Endothelial cell of umbilical vein (primary cell): ENCODE measurements at regions not wholly inside any gene's neighbourhood (a gene's known extent, or its start where the extent isn't known, plus 50 kb on each side); places are given as distances from the start of the nearest gene placed in this dataset.

Experiments
- BruUV-seq: library from RNA; stranded (reverse); fragments of 400-500 nt; replicated peaks from 2 replicates; lab custom pipeline; 2021; lab: Mats Ljungman, UMichigan
- CTCF ChIA-PET: fragments of 300-600, 350-600 bp; sonication (Branson Sonifier 250); formaldehyde crosslinking; loops from one replicate; lab custom pipeline; 2021; ENCODE audit warnings: antibody characterized with exemption, inconsistent platforms; lab: Charles Lee
- POLR2A ChIA-PET: fragments of 300-600, 350-600 bp; sonication (Branson Sonifier 250); formaldehyde crosslinking; loops from one replicate; lab custom pipeline; 2021; ENCODE audit warnings: antibody characterized with exemption, inconsistent platforms; lab: Charles Lee
- DNase-seq: peaks from one replicate; pipeline ENCODE4 v3.0.0-alpha.2; 2011; ENCODE audit warnings: low read depth, low spot score
- FAIRE-seq: peaks from 2 replicates; lab custom pipeline; 2011; peaks lifted over from hg19 to GRCh38; lab: Jason Lieb, UNC
- H2AFZ ChIP-seq: 2 replicates; pipeline ENCODE4 v1.6.0; 2012; ENCODE audit warnings: low read depth, low read length, control low read depth, inconsistent platforms
- H3K27ac ChIP-seq: 2 replicates; pipeline ENCODE4 v1.5.1; 2011; ENCODE audit warnings: low read depth, mild to moderate bottlenecking, control low read depth, low read length, moderate library complexity; ENCODE audit not compliant: insufficient read depth
- H3K27me3 ChIP-seq, 2 experiments: 2 replicates each; pipeline versions ENCODE4 v1.6.0 to v1.6.1; 2011; ENCODE audit warnings: low read length in 2 of 2, mixed read lengths in 1 of 2; ENCODE audit not compliant: control insufficient read depth in 2 of 2, insufficient read depth in 2 of 2
- H3K36me3 ChIP-seq, 2 experiments: 2 replicates in 1 of 2; 3 replicates in 1 of 2; pipeline ENCODE4 v1.5.1; 2011; ENCODE audit warnings: low read length in 2 of 2, mild to moderate bottlenecking in 1 of 2, moderate library complexity in 1 of 2; ENCODE audit not compliant: control insufficient read depth in 2 of 2, insufficient read depth in 2 of 2; ENCODE audit errors: extremely low read depth in 1 of 2
- H3K4me1 ChIP-seq: 3 replicates; pipeline ENCODE4 v1.5.1; 2011; ENCODE audit warnings: mild to moderate bottlenecking, low read length; ENCODE audit not compliant: control insufficient read depth, insufficient read depth; ENCODE audit errors: extremely low read depth
- H3K4me2 ChIP-seq: 2 replicates; pipeline ENCODE4 v1.6.1; 2011; ENCODE audit warnings: low read length, control low read depth, mixed read lengths; ENCODE audit not compliant: insufficient read depth
- H3K4me3 ChIP-seq, 3 experiments: fragments of 200-600 bp in 1 of 3; sonication (generic), shearing (Covaris generic) in 1 of 3; replicated peaks in 1 of 3; 2 replicates each; pipeline ENCODE4 v1.5.1; 2011 to 2016; ENCODE audit warnings: control low read depth in 3 of 3, low read length in 3 of 3, mild to moderate bottlenecking in 2 of 3, inconsistent platforms in 1 of 3, low read depth in 1 of 3, moderate library complexity in 1 of 3; ENCODE audit not compliant: insufficient read depth in 1 of 3
- H3K79me2 ChIP-seq: 2 replicates; pipeline ENCODE4 v1.6.0; 2012; ENCODE audit warnings: low read length, inconsistent platforms; ENCODE audit not compliant: control insufficient read depth, insufficient read depth
- H3K9ac ChIP-seq: replicated peaks from 2 replicates; pipeline ENCODE3; 2011; ENCODE audit warnings: low read length, control low read depth; ENCODE audit not compliant: insufficient read depth; ENCODE audit errors: extremely low read depth
- H3K9me1 ChIP-seq: replicated peaks from 3 replicates; pipeline ENCODE4 v1.6.0; 2011; ENCODE audit warnings: mild to moderate bottlenecking, low read length; ENCODE audit not compliant: control insufficient read depth, insufficient read depth; ENCODE audit errors: extremely low read depth
- H3K9me3 ChIP-seq: replicated peaks from 2 replicates; pipeline ENCODE4 v1.5.1; 2012; ENCODE audit warnings: low read length, inconsistent platforms; ENCODE audit not compliant: control insufficient read depth, insufficient read depth
- H4K20me1 ChIP-seq: replicated peaks from 2 replicates; pipeline ENCODE3; 2011; ENCODE audit warnings: mild to moderate bottlenecking, low read length; ENCODE audit not compliant: control insufficient read depth, insufficient read depth; ENCODE audit errors: extremely low read depth
- CTCF ChIP-seq, 2 donors: IDR thresholded peaks; 1 replicate in 1 of 2; 2 replicates in 1 of 2; pipeline ENCODE4 v1.5.1; 2011; ENCODE audit warnings: low read length in 2 of 2, mild to moderate bottlenecking in 2 of 2, moderate library complexity in 2 of 2, control low read depth in 1 of 2, inconsistent platforms in 1 of 2, low read depth in 1 of 2; ENCODE audit not compliant: insufficient read depth in 1 of 2; ENCODE audit errors: extremely low read depth in 1 of 2
- EZH2 ChIP-seq: IDR thresholded peaks from 2 replicates; pipeline ENCODE4 v1.6.1; 2012; ENCODE audit warnings: borderline replicate concordance, low read depth, mild to moderate bottlenecking, moderate library complexity, low read length, inconsistent platforms; ENCODE audit not compliant: severe bottlenecking
- FOS ChIP-seq: IDR thresholded peaks from 2 replicates; pipeline ENCODE4 v1.6.1; 2011; ENCODE audit warnings: mild to moderate bottlenecking, low read length, moderate library complexity, borderline replicate concordance; ENCODE audit not compliant: insufficient read depth
- GATA2 ChIP-seq: IDR thresholded peaks from 2 replicates; pipeline ENCODE4 v1.7.0; 2011; ENCODE audit warnings: low read depth, mild to moderate bottlenecking, moderate library complexity, mixed read lengths, low read length; ENCODE audit not compliant: insufficient read length, insufficient read depth
- JUN ChIP-seq: IDR thresholded peaks from 2 replicates; pipeline ENCODE4 v1.6.1; 2011; ENCODE audit warnings: borderline replicate concordance, low read depth; ENCODE audit not compliant: insufficient read length, insufficient read depth
- MAX ChIP-seq: IDR thresholded peaks from 2 replicates; pipeline ENCODE4 v1.6.1; 2011; ENCODE audit not compliant: insufficient read depth, insufficient read length
- MYC ChIP-seq: IDR thresholded peaks from one replicate; pipeline ENCODE4 v1.6.1; 2011; ENCODE audit warnings: mild to moderate bottlenecking, low read depth, low read length
- POLR2A ChIP-seq: IDR thresholded peaks from 2 replicates; pipeline ENCODE4 v1.6.1; 2012; ENCODE audit warnings: low read depth, mild to moderate bottlenecking, control low read depth, low read length
- POLR2AphosphoS5 ChIP-seq: IDR thresholded peaks from 2 replicates; pipeline ENCODE4 v1.6.1; 2012; ENCODE audit warnings: low read depth, mild to moderate bottlenecking, control low read depth, low read length, moderate library complexity; ENCODE audit not compliant: insufficient read depth
- dilution Hi-C: fragments of 300-500 bp; cut with MboI; formaldehyde crosslinking; loops from one replicate; pipeline ENCODE4 v1.15.0; 2019; ENCODE audit warnings: low sequenced_read_pairs; ENCODE audit not compliant: extremely low pct_ligation_motif_present
- intact Hi-C: fragments of 100-400 bp; cut with micrococcal nuclease; formaldehyde crosslinking; loops from one replicate; pipeline ENCODE4 v1.10.0; 2022

DNA sequence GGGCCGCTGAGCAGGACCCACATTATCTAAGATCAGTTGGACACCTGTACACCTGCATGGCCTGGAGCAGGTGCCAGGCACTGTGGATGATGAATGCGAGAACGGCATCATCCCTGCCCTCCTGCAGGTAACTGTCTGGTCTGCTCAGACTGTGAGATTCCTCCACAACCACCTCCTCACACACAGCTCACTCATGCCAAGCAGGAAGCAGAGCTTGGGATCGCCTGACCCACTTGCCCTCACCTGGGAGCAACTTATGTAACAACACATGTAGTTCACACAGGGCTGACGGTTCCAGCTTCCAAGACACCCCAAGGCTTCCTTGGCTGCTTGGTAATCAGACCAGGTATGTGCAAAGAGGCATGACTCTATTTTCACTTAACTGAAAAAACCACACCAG lies 359.2 kb downstream of the PREX1 start:
- intact Hi-C loops (no loop called here), dilution Hi-C loops (no loop called here)
- no peak overlapping the region for H3K27ac ChIP-seq
- H4K20me1 ChIP-seq, result no peaks in the 10 kb centered on the region
- no peak overlapping the region for H3K9ac ChIP-seq
- BruUV-seq, result no TSS peak
- H3K4me1 ChIP-seq, result no peaks in the 10 kb centered on the region
- no peak for DNase-seq
- no peaks in the 10 kb centered on the region for H3K9me3 ChIP-seq
- no peaks in the 10 kb centered on the region for H3K9me1 ChIP-seq
- no peaks in the 10 kb centered on the region for H3K36me3 ChIP-seq
- TF ChIP-seq POLR2AphosphoS5, result no peak
- no peak for TF ChIP-seq FOS
- TF ChIP-seq POLR2A, result no peak
- no peak for TF ChIP-seq MYC
- no peak for TF ChIP-seq JUN
- no peak for TF ChIP-seq MAX
- no peak for TF ChIP-seq GATA2
- TF ChIP-seq CTCF (IDR thresholded peaks at IDR 0.05; ENCODE audit: extremely low read depth in 1 of 2, insufficient read depth in 1 of 2, low read depth in 1 of 2, low read length in 2 of 2), result no peak
- TF ChIP-seq EZH2, result no peak
- H2AFZ ChIP-seq, result no peak overlapping the region
- no peaks in the 10 kb centered on the region for H3K79me2 ChIP-seq
- no peak overlapping the region for H3K4me2 ChIP-seq
- ChIA-PET POLR2A (no interaction called here), CTCF (no interaction called here)
- no peak for FAIRE-seq
- H3K27me3 ChIP-seq, result no peaks in the 10 kb centered on the region
- H3K4me3 ChIP-seq, result no peak overlapping the region
